ENCODE measurements at regions not wholly inside any gene's neighbourhood (a gene's known extent, or its start where the extent isn't known, plus 50 kb on each side); places are given as distances from the start of the nearest gene placed in this dataset.

- Histone ChIP-seq H2BK20ac (ENCODE audit: low read depth, low read length) (no peak overlapping the region), H3K27ac (ENCODE audit: insufficient read depth, low read length) (no peak overlapping the region), H3K36me3 (ENCODE audit: control insufficient read depth, insufficient read depth, low read length) (no peaks in the 10 kb centered on the region), H3K23ac (ENCODE audit: low read depth, low read length) (no peak overlapping the region), H3K14ac (replicated peaks; ENCODE audit: low read depth, low read length) (no peak overlapping the region), H3K9ac (ENCODE audit: low read depth, low read length) (no peak overlapping the region), H3K27me3 (ENCODE audit: control insufficient read depth, insufficient read depth, low read length) (no peaks in the 10 kb centered on the region), H3K4me3 (ENCODE audit: insufficient read depth, low read depth, low read length) (no peak overlapping the region), H3K56ac (ENCODE audit: extremely low read depth, insufficient read depth, low read length) (no peak overlapping the region), H3K4ac (ENCODE audit: low read depth, low read length) (no peak overlapping the region), H2BK5ac (ENCODE audit: low read depth, low read length, poor library complexity, severe bottlenecking) (no peak overlapping the region), H3K9me3 (ENCODE audit: control insufficient read depth, insufficient read depth, low read length) (no peaks in the 10 kb centered on the region), H2AFZ (replicated peaks; ENCODE audit: low read length, poor library complexity) (no peak overlapping the region), H3K18ac (ENCODE audit: low read depth, low read length) (no peak overlapping the region), H4K5ac (ENCODE audit: low read depth, low read length) (no peak overlapping the region), H4K91ac (ENCODE audit: insufficient read depth, low read depth, low read length) (no peak overlapping the region), H2BK120ac (ENCODE audit: low read depth, low read length) (no peak overlapping the region), H2BK15ac (ENCODE audit: low read depth, low read length) (no peak overlapping the region), H2AK5ac (ENCODE audit: low read depth, low read length) (no peak overlapping the region), H4K8ac (ENCODE audit: low read depth in 2 of 2, low read length in 2 of 2) (no peak overlapping the region), H4K20me1 (ENCODE audit: insufficient read depth, low read length) (no peaks in the 10 kb centered on the region), H3K9me1 (ENCODE audit: insufficient read depth, low read length) (0 out of 2 replicates have a peak, but pooled peaks cover 2% of the 10 kb centered on the region), H2AK9ac (replicated peaks; ENCODE audit: low read depth, low read length, poor library complexity) (no peak overlapping the region), H3K4me1 (ENCODE audit: control insufficient read depth, insufficient read depth, low read length) (peaks cover 2% of the 10 kb centered on the region; the same call in 1 of the 2 replicates), H3K4me2 (ENCODE audit: low read depth, low read length) (no peak overlapping the region), H3K79me1 (ENCODE audit: low read depth in 1 of 2, low read length in 2 of 2) (no peaks in the 10 kb centered on the region)
- ChIA-PET POLR2A (ENCODE audit: unreplicated experiment) (no interaction called here), CTCF (no interaction called here)
- ATAC-seq (ENCODE audit: low read depth): no peak
- no TSS peak for BruUV-seq (replicated peaks)
- TF ChIP-seq ELK1 (IDR thresholded peaks at IDR 0.05; ENCODE audit: borderline replicate concordance, low read depth, low read length): no peak
- TF ChIP-seq MAZ (IDR thresholded peaks at IDR 0.05; ENCODE audit: borderline replicate concordance, low read depth, low read length): no peak
- TF ChIP-seq CEBPB (IDR thresholded peaks at IDR 0.05; ENCODE audit: low read depth, low read length): no peak
- no peak for TF ChIP-seq RAD21 (IDR thresholded peaks at IDR 0.05; ENCODE audit: low read length)
- TF ChIP-seq RFX5 (IDR thresholded peaks at IDR 0.05; ENCODE audit: low read depth, low read length): no peak
- no peak for TF ChIP-seq BHLHE40 (IDR thresholded peaks at IDR 0.05; ENCODE audit: low read depth, low read length)
- no peak for TF ChIP-seq RCOR1 (IDR thresholded peaks at IDR 0.05; ENCODE audit: insufficient replicate concordance, low read length)
- no peak for TF ChIP-seq POLR2A (IDR thresholded peaks at IDR 0.05; ENCODE audit: low read depth, low read length)
- TF ChIP-seq MAFK (IDR thresholded peaks at IDR 0.05; ENCODE audit: low read depth, low read length): no peak
- no peak for DNase-seq
- dilution Hi-C loops (cut with HindIII; ENCODE audit: low sequenced_read_pairs, unreplicated experiment): no loop called here
- in situ Hi-C loops (cut with MboI; ENCODE audit: low sequenced_read_pairs): no loop called here
- intact Hi-C loops (cut with micrococcal nuclease): no loop called here
Observed at GRCh38 chr12:19841451-19841850, 402.2 kb downstream of the AEBP2 start.
